T-helper 1 cell treated with Interleukin-12 subunit alpha and Interleukin-12 subunit beta and Interleukin-4 antibody, amounts not matched to agents 30 ng/mL and 1 ng/mL, for 36 hours (primary cell): ENCODE measurements at regions not wholly inside any gene's neighbourhood (a gene's known extent, or its start where the extent isn't known, plus 50 kb on each side); places are given as distances from the start of the nearest gene placed in this dataset.
"Not testable (repeated sequence)": the region's sequence is repeated elsewhere in the genome, so short reads cannot be mapped to it uniquely, and the experiment has no call there.

Experiments
- intact Hi-C: fragments of 100-400 bp; cut with micrococcal nuclease; formaldehyde crosslinking; loops from one replicate; pipeline ENCODE4 v1.15.1; 2024

DNA sequence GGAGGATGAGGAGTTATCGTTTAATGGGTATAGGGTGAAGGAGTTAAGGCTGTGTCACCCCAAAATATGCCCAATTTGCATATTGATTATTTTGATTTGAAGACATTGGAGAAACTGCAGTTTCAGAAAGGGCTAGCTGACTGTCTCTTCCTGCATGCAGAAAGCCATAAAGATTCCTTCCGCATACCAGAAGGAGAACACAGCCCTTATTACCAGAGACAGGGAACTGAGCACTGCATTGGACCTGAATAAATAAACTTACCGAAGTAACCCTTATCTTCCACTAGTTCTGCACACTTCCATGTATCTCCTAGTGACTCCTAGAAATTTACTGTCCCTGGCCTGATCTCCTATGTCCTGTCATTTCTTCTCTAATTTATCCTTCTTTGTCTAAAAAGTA lies 821.9 kb upstream of the AUTS2 start:
- intact Hi-C loops: no loop called here

DNA sequence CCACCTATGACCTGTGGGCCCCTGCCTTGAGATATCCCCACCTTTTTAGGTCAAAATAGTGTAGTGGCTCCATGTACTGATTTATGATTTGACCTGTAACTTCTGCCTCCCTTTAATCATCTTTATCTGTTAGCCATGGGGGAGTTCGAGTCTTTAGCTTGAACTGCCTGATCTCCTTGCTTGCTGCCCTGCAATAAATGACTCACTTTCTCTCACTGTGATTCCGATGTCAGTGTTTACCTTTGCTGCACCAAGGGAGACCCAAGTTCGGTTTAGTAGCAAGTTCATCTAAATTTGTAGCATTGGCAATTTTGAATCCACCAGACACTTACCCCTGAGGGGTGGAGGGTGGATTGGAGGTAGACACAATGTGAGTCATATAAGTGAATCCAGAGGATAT lies 814.6 kb upstream of the AUTS2 start:
- intact Hi-C loops: no loop called here

DNA sequence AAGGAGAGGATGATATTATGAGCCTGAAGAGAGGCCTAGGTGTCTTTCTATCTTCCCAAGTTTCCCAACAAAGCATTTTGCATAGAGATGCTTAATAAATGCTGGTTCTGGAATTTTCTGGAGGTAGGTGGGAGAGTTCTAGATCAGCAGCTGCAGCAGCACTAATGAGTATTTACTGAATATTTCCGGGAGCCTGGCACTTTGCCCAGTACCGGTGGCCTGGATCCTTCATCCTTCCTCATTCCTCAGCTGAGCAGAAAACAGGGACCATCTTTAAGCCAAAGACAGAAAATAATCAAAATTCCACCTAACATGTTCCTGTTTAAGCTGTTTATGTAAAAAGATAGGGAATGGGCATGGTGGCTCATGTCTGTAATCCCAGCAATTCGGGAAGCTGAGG lies 813.2 kb upstream of the AUTS2 start:
- intact Hi-C loops: no loop called here

DNA sequence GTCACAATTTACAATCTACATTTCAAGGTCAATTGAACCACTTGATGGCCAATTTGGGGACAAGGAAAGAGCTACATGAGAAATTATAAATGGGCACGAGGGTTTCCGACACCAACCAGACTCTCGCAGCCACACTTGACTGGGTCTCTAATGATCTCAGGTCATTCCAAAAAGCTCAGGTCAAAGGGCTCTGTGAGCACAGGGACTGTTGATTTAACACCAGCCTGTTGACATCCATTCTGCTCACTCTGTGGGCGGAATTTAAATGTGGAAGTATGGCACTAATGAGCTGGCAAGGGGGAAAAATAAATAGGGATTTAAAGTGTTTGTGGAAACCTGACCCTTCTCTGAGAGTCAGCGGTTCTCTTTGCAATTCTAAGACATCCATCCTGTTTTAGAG lies 810.7 kb upstream of the AUTS2 start:
- intact Hi-C loops: no loop called here

DNA sequence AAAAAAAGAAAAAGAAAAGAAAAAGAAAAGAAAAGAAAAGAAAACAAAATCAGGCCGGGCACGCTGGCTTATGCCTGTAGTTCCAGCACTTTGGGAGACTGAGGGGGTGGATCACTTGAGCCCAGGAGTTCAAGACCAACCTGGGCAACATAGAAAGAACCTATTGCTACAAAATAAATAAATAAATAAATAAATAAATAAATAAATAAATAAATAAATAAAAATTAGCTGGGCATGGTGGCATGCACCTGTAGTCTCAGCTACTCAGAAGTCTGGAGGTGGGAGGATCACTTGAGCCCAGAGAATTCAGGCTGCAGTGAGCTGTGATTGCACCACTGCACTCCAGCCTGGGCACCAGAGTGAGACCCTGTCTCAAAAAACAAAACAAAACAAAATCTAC lies 809.7 kb upstream of the AUTS2 start:
- intact Hi-C loops: not testable (repeated sequence)

DNA sequence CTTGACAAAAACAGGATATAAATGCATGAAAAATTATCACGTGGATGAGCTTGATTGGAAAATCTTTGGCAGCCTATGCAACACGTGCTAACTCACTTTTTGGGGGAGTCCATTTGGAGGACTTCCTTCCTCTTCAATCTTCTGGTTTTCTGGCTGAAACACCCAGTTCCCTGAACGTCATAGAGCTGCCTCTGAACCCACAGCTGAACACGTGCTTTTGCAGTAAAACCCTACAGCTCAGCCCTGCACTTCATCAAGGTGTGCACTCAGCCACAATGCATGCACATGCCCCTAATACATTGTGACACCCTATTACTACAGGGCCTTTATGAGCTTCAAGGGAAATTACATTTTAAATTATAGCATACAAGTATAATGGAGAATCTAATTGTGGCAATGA lies 808.7 kb upstream of the AUTS2 start:
- intact Hi-C loops: no loop called here

DNA sequence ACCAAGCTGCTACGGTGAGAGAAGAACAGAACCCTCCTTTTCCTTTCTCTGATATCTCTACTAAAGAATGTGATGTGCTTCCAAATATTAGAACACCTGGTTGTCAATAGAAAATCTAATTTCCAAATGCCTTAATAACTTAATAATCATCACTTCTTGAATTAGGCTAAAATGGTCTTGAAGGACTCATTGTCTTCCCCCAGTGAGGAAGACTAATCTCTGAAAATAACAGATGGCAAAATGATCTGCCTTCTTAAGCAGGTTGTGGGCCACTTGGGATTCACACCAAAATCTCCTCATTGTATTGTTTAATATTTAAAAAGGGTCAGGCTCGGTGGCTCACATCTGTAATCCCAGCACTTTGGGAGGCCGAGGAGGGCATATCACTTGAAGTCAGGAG lies 805.9 kb upstream of the AUTS2 start:
- intact Hi-C loops: no loop called here

DNA sequence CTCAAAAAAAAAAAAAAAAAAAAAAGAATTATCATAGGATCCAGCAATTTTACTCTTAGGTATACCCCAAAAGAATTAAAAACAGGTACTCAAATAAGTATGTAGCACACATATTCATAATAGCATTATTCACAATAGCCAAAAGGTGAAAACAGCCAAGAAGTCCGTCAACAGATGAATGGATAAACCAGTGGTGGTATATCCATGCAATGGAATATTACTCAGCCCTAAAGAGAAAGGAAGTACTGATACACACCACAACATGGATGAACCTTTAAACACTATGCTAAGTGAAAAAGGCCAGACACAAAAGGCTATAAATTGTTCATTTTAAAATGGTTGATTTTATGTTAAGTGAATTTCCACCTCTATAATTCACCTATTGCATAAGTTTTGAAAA lies 804.8 kb upstream of the AUTS2 start:
- intact Hi-C loops: no loop called here

DNA sequence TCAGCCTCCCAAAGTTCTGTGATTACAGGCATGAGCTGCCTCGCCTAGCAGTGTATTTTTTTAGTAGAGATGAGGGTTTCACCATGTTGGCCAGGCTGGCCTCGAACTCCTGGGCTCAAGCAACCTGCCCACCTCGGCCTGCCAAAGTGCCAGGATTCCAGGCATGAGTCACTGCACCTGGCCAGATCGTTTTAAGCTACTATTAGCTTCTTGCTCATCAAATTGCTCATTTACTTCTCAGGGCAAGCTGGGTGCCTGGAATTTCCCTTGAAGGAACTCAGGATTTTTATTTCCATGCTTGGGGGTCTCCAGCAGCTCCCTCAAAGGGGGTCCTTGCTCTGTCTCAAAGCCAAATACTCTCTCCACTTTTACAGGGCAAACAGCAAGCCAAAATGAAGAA lies 798.0 kb upstream of the AUTS2 start:
- intact Hi-C loops: no loop called here

DNA sequence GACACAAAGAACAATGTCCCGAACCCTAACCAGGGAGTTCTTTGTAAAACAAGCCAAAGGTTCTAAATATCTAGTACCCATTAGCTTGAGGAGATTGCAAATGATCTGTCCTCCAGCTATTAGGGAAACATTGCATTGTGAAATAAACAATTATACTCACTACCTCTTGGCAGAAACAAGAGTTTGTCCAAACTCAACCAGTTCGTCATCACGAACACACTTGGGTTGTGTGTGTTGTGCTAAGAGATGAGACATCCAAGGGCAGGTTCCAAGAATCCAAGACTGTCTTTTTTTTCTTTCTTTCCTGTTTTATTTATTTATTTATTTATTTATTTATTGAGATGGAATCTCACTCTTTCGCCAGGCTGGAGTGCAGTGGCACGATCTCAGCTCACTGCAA lies 793.1 kb upstream of the AUTS2 start:
- intact Hi-C loops: no loop called here

DNA sequence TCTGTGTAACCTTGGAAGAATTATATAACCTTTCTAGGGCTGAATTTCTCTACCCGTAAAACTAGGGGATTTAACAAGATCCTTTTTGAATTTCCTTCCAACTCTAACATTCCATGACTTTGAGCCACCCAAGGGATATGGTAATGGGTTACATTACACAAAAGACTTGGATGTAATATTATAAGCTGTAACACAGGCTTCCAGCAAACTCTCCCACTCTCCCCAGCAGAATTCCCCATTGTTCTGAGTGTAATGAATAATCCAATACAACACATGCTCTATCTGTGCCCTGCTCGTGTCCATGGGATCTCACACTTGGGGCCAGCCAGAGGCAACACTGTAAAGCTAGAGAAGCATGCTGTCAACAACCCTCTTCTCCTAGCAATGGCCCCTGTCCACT lies 790.6 kb upstream of the AUTS2 start:
- intact Hi-C loops: no loop called here

DNA sequence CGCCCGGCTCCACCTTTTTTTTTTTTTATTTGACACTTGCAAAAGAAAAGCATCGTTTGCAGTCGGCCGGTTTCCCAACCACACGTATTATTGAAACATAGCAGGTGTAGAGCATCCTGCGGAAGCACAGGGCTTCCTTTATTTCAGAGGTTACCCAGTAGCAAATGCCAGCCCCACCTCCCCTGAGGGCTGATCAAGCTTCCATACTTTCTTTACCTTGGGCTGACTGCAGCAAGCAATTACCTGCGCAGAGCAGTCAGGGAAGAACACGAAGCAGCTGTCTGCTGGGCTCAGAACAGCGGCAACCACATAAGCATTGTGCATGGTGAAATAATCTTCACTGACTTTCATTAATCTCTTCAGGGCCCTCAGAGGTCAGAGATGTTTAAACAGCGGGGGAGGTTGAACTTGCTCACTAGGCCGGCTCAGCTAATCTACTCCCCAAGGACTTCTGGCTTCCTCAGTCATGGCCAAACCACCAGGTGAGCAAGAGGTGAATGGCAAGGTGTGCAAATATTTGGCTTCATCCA lies 784.7 kb upstream of the AUTS2 start:
- intact Hi-C loops: no loop called here

DNA sequence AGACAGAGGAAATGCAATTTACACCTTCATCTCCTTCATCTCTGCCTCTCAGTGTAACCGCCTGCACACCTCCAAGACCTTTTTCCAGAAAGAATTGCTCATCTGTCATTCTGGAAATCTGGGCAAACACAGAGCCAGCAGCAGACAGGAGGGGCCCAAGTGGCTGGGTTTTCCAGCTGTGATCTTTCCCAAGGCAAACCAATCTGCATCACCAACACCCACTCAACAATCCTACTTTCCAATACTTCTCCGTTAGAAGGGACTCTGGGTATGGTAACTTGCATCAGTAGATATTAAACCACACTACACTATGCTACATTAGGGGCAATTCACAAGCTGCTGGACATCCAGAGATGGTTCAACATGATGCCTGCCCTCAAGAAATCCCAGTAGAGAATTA lies 781.8 kb upstream of the AUTS2 start:
- intact Hi-C loops: no loop called here

DNA sequence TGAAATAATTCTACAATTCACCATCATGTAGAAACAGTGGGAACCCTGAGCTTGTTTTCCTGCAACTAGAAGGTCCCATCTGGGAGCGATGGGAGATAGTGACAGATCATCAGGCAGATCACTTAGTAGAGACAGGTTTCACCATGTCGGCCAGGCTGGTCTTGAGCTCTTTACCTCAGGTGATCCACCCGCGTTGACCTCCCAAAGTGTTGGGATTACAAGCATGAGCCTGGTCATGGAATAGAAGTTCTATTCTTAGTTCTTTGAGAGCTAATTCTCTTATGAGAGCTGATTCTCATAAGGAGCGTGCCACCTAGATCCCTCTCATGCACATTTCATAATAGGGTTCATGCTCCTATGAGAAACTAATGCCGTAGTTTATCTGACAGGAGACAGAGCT lies 778.0 kb upstream of the AUTS2 start:
- intact Hi-C loops: no loop called here

DNA sequence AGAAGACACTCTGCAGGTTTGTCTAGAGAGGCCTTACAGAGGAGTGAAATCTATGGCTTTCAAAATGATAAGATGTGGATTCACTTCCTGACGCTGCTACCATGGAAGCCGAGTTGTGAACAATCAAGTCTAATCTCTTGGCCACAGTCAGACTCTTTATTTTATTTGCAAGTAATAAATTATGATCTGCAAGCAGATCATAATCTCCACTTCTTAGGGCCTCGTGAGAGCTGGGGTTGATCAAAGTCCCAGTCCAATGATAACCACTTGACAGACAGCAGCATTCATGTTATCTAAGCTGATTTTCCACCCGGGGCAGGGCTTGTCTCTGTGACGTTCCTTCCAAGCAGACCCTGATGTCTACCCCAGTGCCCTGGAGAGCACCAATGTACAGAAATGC lies 776.4 kb upstream of the AUTS2 start:
- intact Hi-C loops: no loop called here

DNA sequence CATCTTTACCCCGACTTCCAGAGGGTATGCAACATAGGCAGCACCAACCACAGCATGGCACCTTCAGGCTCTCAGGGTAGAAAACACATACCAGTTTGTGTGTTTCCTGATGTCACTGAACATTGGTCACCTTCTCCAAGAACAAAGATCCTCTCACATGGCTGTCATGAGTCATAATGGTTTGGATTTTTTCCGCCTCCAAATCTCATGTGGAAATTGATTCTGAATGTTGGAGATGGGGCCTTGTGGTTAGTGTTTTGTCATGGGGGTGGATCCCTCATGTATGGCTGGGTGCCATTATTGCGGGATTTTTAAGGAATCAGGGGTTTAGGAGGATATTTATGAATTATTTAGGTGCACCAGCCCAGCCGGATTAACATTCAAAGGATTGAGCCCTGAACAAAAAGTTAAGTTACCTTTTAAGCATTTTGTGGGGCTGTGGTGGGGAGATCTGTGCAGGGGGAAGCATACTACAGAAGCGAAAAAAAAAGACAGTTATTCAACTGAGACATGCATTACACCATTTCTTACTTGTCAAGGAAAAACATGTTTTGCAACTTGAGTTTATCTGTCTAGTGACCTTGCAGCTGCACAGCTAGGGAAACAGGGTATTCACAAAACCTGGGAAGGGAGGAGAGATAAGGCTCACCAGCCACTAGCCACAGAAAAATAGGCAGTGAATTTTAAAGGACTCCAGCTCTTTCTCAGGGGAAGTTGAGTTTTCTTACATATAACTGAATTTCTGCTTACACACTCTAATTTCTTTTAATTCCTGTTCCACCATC lies 774.1 kb upstream of the AUTS2 start:
- intact Hi-C loops: no loop called here

DNA sequence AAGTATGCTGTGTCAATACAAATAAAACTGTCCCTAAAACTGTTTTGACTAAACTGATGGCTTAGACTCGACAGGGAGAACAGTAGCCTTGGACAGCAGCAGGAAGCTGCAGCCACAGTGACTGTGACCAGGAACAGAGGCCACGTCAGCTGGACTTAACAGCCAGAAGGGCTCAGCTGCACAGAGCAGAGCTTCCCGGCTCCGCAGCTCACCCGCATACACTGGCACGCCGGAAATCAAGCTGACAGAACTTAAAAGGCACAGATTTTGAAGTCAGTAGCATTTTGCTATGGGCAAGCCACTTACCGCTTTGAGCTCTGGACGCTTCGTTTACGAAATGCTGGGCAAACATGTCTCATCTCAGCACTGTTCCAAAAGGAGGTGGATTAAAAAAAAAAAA lies 769.7 kb upstream of the AUTS2 start:
- intact Hi-C loops: no loop called here

DNA sequence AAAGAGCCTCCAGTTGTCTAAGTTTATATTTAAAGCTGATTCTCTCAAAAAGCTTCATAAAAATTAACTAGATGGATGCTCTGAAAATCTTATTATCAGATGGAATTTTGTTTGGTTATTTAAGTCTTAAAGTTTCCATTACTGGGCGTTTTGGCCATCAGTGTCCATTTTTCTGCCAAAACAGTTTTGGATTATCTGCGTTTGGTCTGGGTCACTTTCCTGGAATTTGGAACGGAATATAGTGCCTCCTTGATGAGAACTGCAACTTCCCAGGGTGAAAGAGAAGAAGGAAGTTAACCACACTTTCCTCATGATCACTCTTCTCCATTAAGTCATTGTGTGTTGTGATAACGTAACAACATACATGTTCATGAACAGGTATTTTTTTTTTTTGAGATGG lies 764.9 kb upstream of the AUTS2 start:
- intact Hi-C loops: no loop called here

DNA sequence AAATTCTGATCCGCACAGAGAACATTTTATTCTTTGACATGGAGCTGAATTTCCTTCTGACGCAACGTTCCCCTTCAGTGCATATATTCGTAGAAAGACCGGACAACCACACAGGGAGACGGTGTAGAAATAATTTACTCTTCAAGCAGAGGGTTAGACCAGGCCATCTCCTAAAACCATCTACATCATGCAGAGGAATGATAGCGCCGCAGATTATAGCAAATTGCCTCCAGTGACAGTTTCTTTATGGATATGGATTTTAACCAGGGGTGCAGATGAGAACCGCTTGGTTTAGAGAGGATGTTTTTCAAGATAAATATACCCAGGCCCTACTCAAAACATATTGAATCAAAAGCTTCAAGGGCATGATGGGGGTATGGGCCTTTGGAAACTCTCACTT lies 759.3 kb upstream of the AUTS2 start:
- intact Hi-C loops: no loop called here

DNA sequence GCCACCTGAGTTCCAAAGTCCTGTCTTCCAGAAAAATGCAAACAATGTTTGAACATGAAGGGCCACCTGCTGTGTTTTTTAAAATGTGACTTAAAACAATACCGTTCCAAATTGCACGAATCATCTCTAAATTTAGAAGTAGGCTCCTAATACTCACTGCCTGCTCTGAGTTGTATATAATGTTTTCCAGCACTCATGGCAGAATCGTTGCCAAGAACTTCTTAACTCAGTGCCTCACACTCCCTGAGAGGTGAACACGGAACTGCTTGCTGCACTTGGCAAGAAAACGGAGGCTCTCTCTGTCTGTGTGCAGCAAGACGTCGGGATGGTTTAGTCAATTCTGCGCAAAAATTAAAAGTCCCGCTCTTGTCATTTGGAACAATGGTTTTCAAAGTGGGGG lies 757.3 kb upstream of the AUTS2 start:
- intact Hi-C loops: no loop called here

DNA sequence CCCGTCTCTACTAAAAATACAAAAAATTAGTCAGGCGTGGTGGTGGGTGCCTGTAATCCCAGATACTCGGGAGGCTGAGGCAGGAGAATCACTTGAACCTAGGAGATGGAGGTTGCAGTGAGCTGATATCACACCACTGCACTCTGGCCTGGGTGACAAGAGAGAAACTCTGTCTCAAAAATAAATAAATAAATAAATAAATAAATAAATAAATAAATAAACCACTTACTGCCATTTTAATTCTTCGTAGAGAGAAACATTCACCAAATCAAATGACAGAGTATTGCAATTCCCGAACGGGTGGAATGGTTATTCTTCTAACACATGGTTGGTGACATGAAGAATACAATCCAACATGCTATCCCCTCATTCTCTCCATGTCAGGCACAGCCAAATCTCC lies 754.3 kb upstream of the AUTS2 start:
- intact Hi-C loops: not testable (repeated sequence)

DNA sequence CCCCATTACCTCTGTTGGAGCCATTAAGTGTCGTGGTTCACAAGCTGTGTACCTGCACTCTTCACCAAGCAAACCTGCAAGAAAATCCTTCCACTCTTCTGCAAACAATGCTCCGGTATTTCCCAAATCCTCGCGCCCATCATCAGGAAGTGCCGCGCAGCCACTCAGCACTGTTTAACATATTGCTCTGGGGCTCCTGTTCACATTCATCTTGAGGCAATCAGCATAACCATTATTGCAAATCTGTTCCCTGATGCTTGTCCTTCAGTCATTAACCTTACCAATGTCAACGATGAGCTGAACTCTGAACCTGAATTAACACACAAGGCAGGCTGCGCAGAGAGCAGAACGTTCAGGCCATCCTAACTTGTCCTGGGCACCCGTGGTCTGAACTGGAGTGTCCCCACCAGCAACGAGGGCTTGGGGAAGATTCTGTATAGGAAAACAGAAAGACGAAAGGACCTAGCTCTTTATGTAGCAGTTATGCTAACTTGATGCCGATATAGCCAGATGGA lies 751.4 kb upstream of the AUTS2 start:
- intact Hi-C loops: no loop called here

DNA sequence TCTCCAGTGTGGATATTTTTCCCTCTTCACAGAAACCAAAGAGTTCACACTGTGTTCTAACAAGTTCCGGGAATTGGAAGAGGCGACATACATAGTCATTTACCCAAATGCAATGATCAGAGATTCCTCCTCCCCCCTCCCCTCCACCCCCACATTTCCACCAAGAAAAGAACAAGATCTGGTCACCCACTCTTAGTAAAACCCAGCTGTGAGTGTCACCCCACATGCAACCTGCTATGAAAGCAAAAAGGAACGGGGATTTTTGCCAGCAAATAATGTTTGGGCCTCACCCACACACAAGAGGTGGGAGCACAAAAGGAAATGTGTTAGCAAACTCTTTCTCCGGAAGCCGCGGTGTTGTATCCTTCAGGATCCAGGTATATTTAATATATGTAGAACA lies 745.0 kb upstream of the AUTS2 start:
- intact Hi-C loops: no loop called here
